Cardiac muscle cell (in vitro differentiated cells and primary cell): ENCODE measurements at regions not wholly inside any gene's neighbourhood (a gene's known extent, or its start where the extent isn't known, plus 50 kb on each side); places are given as distances from the start of the nearest gene placed in this dataset.

Experiments used
- DNase-seq, 2 donors: peaks; one replicate each; pipeline versions ENCODE4 v3.0.0 to v3.0.0-alpha.2; 2010 to 2017; ENCODE audit warnings: low read depth in 1 of 2, low spot score in 1 of 2
- H3K27ac ChIP-seq: fragments of 200-600 bp; sonication (generic); 2 replicates; pipeline ENCODE4 v1.5.1; 2016
- H3K27me3 ChIP-seq: fragments of 200-600 bp; sonication (generic); 2 replicates; pipeline ENCODE4 v1.6.0; 2016; ENCODE audit warnings: control low read depth
- H3K36me3 ChIP-seq: fragments of 200-600 bp; sonication (generic); 2 replicates; pipeline ENCODE4 v1.5.1; 2016; ENCODE audit warnings: control low read depth
- H3K4me1 ChIP-seq: fragments of 200-600 bp; sonication (generic); 2 replicates; pipeline ENCODE4 v1.8.1; 2017; ENCODE audit warnings: low read depth, mild to moderate bottlenecking, mixed run types
- H3K4me3 ChIP-seq: fragments of 200-600 bp; sonication (generic); 2 replicates; pipeline ENCODE4 v1.5.1; 2016; ENCODE audit warnings: mild to moderate bottlenecking
- H3K9me3 ChIP-seq: fragments of 200-600 bp; sonication (generic); 2 replicates; pipeline ENCODE4 v1.5.1; 2017; ENCODE audit warnings: low read depth, mild to moderate bottlenecking, control low read depth
- TF ChIP-seq, protein P1 (sequence below): IDR thresholded peaks from 2 replicates; pipeline ENCODE4 v1.5.1; 2012; ENCODE audit warnings: low read depth, mild to moderate bottlenecking, low read length

DNA sequence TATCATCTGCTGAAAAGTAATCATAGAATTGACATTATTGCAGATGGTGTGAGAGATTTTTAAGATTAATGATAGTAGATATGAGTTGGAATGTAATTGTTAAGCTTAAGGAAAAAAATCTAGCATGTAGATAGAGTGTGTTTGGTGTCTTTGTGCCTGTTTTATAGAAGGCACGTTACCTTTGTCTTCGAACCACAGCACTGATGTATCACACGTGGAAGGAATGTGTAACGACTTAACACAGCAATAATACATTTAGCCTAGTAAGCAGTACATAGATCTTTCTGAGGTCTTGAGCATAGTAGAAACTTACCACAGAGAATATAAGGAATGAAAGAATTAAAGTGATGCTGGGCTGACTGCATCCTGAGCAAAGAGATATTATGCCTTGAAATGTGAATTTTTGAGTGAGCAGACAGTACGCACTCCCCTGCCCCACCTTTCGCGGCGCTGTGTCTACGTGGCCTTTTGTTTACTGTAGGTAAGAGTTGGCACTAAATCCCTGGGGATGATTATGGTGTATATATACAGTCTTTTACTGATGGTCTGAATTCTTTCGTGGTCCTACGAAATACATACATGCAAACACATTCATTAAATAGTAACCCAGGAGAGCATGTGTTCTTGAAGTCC, 217.6 kb upstream of the TOPAZ1 start:
- H3K27ac ChIP-seq = no peak overlapping the region
- peaks cover 3% of the 10 kb centered on the region for H3K4me1 ChIP-seq
- no peak for DNase-seq
- no peaks in the 10 kb centered on the region for H3K36me3 ChIP-seq
- peaks cover 100% of the 10 kb centered on the region for H3K27me3 ChIP-seq
- no peak overlapping the region for H3K4me3 ChIP-seq
- TF ChIP-seq, protein P1, sequence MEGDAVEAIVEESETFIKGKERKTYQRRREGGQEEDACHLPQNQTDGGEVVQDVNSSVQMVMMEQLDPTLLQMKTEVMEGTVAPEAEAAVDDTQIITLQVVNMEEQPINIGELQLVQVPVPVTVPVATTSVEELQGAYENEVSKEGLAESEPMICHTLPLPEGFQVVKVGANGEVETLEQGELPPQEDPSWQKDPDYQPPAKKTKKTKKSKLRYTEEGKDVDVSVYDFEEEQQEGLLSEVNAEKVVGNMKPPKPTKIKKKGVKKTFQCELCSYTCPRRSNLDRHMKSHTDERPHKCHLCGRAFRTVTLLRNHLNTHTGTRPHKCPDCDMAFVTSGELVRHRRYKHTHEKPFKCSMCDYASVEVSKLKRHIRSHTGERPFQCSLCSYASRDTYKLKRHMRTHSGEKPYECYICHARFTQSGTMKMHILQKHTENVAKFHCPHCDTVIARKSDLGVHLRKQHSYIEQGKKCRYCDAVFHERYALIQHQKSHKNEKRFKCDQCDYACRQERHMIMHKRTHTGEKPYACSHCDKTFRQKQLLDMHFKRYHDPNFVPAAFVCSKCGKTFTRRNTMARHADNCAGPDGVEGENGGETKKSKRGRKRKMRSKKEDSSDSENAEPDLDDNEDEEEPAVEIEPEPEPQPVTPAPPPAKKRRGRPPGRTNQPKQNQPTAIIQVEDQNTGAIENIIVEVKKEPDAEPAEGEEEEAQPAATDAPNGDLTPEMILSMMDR = no peak
- no peaks in the 10 kb centered on the region for H3K9me3 ChIP-seq

DNA sequence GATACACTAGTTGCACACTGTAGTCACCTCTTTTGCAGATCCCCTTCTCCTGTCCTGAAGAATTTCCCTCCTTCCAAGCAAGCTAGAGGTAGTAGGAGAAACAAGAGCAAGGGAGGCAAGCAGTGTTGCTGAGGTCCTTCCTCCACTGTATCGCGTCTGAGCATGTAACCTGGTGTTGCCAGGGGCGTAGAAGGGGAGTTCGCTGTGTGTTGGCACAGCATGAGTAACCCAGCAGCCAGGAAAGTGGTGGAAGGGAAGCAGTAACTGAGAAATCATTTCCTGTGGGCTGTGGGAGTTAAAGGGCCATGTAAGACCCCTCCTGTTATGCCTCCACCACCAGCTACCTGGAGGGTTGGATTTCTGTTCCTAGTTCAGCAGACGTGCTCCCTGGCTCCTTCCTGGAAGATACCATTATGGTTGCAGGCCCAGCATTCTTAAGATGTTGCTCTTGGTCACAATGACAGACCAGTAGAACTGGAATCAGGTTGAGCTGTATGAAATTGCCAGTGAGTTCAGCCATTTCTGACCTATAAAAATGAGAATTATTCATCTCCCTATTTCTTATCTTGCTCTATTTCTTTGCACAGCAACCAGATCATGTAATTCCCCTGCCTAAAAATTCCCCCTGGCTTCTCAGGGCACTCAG, 215.3 kb upstream of the TOPAZ1 start:
- TF ChIP-seq, protein P1 = no peak
- peaks cover 100% of the 10 kb centered on the region for H3K27me3 ChIP-seq

DNA sequence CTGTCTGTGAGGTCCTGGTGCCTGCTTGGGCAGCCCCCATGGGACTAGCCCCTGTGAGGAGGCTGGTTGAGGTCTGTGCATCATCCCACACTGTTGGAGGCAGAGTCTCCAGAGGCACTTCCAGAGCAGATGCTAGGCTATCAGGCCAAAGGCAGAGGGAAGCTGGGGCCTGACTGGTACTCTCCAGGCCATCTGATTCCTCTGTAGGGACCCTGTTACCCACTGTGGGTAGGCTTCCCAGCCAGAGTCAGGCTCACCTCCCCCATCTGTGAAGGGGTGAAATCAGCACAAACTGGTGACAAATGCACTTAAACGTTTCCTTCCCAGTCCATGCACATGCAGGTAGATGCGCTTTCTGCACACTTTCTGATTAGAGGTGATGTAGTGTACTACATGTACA, 212.6 kb upstream of the TOPAZ1 start:
- Histone ChIP-seq H3K9me3 (no peaks in the 10 kb centered on the region), H3K4me1 (no peaks in the 10 kb centered on the region), H3K27ac (no peak overlapping the region), H3K36me3 (no peaks in the 10 kb centered on the region), H3K27me3 (peaks cover 100% of the 10 kb centered on the region), H3K4me3 (no peak overlapping the region)
- TF ChIP-seq, protein P1 = no peak
- no peak for DNase-seq

More for the DNA sequence above, 215.3 kb upstream of the TOPAZ1 start:
- Histone ChIP-seq H3K27ac (no peak overlapping the region), H3K4me3 (no peak overlapping the region), H3K4me1 (peaks cover 3% of the 10 kb centered on the region), H3K36me3 (no peaks in the 10 kb centered on the region), H3K9me3 (no peaks in the 10 kb centered on the region)
- DNase-seq = no peak

DNA sequence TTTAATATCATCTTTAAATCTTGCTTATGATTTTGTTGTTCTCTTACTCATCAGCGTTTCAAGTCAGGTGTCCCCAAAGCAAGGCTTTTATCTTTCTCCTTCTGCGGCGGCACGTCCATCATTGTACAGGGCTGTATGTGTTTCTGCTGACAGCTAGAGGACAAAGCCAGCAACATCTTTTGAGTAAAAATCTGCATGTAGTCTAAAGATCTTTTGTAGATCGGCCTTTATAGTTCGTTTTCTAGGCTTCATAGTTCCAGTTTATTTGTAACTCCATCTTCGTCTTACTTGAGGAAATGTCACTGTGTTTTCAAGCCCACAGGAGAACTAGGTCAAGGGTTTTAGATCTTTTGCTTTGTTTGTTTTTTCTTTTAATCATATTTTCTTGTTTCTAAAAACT, 211.4 kb upstream of the TOPAZ1 start:
- H3K4me1 ChIP-seq = no peaks in the 10 kb centered on the region
- no peak for DNase-seq
- H3K27me3 ChIP-seq = peaks cover 100% of the 10 kb centered on the region
- TF ChIP-seq, protein P1 = no peak
- no peaks in the 10 kb centered on the region for H3K9me3 ChIP-seq
- no peak overlapping the region for H3K27ac ChIP-seq
- H3K4me3 ChIP-seq = no peak overlapping the region
- H3K36me3 ChIP-seq = no peaks in the 10 kb centered on the region

DNA sequence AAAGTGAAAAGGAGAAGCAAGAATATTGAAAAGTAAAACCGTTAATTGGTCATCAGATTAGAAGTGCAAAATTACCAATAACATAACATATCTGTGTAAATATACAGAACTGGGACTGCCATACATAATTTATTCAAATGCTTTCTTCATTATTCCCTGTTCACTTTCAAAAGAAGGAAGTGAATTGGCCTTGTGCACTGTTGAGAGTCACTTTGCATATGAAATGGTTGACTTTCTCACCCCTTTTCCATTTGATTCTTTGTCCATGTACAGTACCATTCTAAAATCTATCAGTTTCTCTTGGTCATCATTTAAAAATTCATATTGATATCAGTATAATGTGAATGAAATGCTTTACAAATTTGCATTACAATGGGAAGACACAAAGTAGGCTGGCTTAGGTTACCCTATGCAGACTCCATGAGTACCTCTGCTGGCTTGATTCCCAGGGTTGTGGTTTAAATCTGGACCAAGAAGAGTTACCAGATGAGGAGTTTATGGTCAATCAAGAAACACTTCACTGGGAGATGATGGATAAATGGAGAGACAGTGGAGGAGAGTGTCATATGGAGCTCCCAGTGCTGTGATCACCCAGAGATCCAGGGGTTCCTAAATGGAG, 210.9 kb upstream of the TOPAZ1 start:
- DNase-seq = peak in 1 of 2 donors; percentile 2
- no peaks in the 10 kb centered on the region for H3K9me3 ChIP-seq
- TF ChIP-seq, protein P1 = no peak

More for the DNA sequence above, 210.9 kb upstream of the TOPAZ1 start:
- Histone ChIP-seq H3K27me3 (peaks cover 100% of the 10 kb centered on the region), H3K4me1 (no peaks in the 10 kb centered on the region), H3K36me3 (no peaks in the 10 kb centered on the region), H3K4me3 (no peak overlapping the region), H3K27ac (no peak overlapping the region)
